ENCODE measurements at regions not wholly inside any gene's neighbourhood (a gene's known extent, or its start where the extent isn't known, plus 50 kb on each side); places are given as distances from the start of the nearest gene placed in this dataset.

GRCh38 chr2:48209214-48209885 lies 105.1 kb upstream of the FOXN2 start:
- TF ChIP-seq, protein P1, sequence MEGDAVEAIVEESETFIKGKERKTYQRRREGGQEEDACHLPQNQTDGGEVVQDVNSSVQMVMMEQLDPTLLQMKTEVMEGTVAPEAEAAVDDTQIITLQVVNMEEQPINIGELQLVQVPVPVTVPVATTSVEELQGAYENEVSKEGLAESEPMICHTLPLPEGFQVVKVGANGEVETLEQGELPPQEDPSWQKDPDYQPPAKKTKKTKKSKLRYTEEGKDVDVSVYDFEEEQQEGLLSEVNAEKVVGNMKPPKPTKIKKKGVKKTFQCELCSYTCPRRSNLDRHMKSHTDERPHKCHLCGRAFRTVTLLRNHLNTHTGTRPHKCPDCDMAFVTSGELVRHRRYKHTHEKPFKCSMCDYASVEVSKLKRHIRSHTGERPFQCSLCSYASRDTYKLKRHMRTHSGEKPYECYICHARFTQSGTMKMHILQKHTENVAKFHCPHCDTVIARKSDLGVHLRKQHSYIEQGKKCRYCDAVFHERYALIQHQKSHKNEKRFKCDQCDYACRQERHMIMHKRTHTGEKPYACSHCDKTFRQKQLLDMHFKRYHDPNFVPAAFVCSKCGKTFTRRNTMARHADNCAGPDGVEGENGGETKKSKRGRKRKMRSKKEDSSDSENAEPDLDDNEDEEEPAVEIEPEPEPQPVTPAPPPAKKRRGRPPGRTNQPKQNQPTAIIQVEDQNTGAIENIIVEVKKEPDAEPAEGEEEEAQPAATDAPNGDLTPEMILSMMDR (IDR thresholded peaks at IDR 0.05), result no peak
- Histone ChIP-seq H3K27ac (no peak overlapping the region), H3K4me3 (no peak overlapping the region)
- no peak for DNase-seq (ENCODE audit: low spot score)

DNA sequence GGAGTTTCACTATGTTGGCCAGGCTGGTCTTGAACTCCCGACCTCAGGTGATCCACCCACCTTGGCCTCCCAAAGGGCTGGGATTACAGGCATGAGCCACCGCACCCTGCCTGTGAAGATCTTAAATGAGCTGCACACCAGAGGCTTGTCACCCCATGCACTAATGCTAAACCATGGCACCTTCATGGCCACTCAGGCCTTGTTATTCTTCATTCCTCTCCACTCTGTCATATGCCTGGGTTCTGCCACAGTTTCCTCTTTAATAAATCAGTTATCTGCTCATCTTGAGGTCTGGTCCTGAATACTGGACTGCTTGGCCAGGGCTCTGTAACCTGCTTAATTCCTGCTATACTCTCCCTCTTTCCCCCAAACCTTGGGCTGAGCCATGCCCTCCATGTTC lies 104.3 kb upstream of the FOXN2 start:
- Histone ChIP-seq H3K4me3 (no peak overlapping the region), H3K27ac (no peak overlapping the region)
- TF ChIP-seq, protein P1 (IDR thresholded peaks at IDR 0.05), result no peak
- DNase-seq (ENCODE audit: low spot score), result no peak

GRCh38 chr2:48213646-48214045 lies 100.8 kb upstream of the FOXN2 start:
- TF ChIP-seq, protein P1 (IDR thresholded peaks at IDR 0.05), result no peak
- DNase-seq (ENCODE audit: low spot score), result no peak
- no peak overlapping the region for H3K27ac ChIP-seq

DNA sequence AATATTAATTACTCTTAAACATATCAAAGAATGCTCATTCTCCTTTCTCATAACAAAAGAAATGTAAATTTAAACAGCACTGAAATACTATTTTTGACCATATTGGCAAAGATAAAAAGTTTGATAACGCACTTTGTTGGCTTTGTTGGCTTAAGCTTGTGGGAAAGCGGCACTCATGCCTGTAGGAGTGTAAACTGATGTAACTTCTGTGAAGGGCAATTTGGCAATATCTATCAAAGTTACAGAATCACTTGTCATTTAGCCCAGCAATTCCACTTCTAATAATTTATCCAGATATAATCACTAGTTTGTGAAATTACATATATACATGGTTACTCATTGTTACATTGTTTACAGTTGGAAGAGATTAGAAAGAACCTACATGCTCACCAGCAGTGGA lies 96.3 kb upstream of the FOXN2 start:
- TF ChIP-seq, protein P1 (IDR thresholded peaks at IDR 0.05), result no peak
- Histone ChIP-seq H3K27ac (no peak overlapping the region), H3K4me3 (no peak overlapping the region)
- no peak for DNase-seq (ENCODE audit: low spot score)

More at GRCh38 chr2:48213646-48214045, 100.8 kb upstream of the FOXN2 start:
- H3K4me3 ChIP-seq, result no peak overlapping the region

GRCh38 chr2:48219234-48219554 lies 95.3 kb upstream of the FOXN2 start:
- H3K27ac ChIP-seq, result no peak overlapping the region
- no peak for DNase-seq (ENCODE audit: low spot score)
- H3K4me3 ChIP-seq, result no peak overlapping the region
- TF ChIP-seq, protein P1 (IDR thresholded peaks at IDR 0.05), result no peak

DNA sequence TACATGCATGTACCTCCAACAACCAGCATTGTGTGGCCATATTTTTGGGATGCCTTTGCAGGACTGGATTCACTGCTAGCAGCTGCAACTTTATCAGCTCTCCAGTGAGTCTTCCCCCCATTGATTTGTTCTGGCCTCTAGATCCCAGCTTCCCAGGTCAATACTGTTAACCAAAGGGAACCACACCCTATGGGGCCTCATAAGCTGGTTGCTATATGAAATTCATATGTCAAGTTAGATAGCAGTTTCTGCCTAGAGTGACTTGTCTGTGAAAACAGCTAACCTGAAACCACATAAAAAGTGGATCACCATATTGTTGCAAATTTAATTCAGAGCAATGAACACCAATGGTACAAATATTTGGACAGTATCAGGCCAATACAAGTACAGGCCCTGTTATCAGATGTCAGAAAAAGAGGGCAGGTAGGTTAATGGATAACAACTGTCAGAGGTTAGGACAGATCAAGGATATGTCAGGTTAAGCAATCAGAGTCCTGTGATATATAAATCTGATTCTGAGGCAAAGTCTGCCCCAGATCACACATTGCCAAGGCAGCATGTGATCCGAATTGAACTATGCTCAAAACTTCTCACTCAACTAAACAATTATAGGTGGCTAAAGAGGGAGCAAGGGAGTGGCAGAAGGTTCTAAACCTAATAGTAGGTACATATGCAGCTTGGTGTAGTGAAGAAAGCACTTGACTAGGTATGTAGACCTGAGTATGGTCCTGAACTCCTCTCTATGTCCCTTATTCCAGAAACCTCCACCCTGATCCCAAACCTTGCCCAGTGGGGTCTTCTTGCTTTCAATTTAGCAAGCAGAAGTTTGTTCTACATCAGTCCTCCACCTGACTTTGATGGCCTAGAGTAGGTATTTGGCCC lies 94.7 kb upstream of the FOXN2 start:
- no peak for DNase-seq (ENCODE audit: low spot score)
- Histone ChIP-seq H3K4me3 (no peak overlapping the region), H3K27ac (no peak overlapping the region)
- TF ChIP-seq, protein P1 (IDR thresholded peaks at IDR 0.05), result no peak

- TF ChIP-seq, protein P1 (IDR thresholded peaks at IDR 0.05), result no peak
- Histone ChIP-seq H3K27ac (no peak overlapping the region), H3K4me3 (no peak overlapping the region)
- DNase-seq (ENCODE audit: low spot score), result no peak
Observed at GRCh38 chr2:48220501-48220900, 94.0 kb upstream of the FOXN2 start.

All from coronary artery (tissue), 2 donors.